ENCODE measurements at regions not wholly inside any gene's neighbourhood (a gene's known extent, or its start where the extent isn't known, plus 50 kb on each side); places are given as distances from the start of the nearest gene placed in this dataset.

DNA sequence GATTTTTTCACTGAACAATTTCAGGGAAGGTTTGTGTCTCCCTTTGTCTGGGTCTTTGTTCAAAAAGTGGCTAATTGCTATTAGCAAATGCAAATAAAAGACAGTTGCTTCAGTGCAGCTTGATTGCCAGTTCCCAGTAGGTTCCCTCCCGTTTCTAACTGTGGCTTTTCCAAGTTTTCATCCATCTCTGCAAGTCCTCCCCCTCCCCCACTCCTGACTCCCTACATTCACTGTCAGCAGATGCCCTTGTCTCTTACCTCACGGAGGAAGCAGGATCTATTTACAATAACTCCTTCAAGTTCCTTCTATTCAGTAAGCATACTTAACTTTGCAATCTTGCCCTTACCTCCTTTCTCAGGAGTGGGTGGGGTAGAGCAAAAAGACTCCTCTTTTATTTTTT, 55.4 kb upstream of the SCEL start:
- intact Hi-C loops (cut with DNase I): no loop called here
- 35% methylated on average over 2 of the region's 2 CpGs for WGBS
- no peak for DNase-seq (ENCODE audit: extremely low spot score)
- Histone ChIP-seq H3K27ac (replicated peaks in 1 of 4) (no peak overlapping the region), H3K4me1 (peaks cover 0 to 14% (median 10%) of the 10 kb centered on the region in 4 donors), H3K36me3 (no peaks in the 10 kb centered on the region), H3K9me3 (no peaks in the 10 kb centered on the region), H3K4me3 (no peak overlapping the region), H3K27me3 (no peaks in the 10 kb centered on the region)
- TF ChIP-seq EP300 (IDR thresholded peaks at IDR 0.05): no peak
- no peak for TF ChIP-seq POLR2AphosphoS5 (IDR thresholded peaks at IDR 0.05)
- TF ChIP-seq, protein P1, sequence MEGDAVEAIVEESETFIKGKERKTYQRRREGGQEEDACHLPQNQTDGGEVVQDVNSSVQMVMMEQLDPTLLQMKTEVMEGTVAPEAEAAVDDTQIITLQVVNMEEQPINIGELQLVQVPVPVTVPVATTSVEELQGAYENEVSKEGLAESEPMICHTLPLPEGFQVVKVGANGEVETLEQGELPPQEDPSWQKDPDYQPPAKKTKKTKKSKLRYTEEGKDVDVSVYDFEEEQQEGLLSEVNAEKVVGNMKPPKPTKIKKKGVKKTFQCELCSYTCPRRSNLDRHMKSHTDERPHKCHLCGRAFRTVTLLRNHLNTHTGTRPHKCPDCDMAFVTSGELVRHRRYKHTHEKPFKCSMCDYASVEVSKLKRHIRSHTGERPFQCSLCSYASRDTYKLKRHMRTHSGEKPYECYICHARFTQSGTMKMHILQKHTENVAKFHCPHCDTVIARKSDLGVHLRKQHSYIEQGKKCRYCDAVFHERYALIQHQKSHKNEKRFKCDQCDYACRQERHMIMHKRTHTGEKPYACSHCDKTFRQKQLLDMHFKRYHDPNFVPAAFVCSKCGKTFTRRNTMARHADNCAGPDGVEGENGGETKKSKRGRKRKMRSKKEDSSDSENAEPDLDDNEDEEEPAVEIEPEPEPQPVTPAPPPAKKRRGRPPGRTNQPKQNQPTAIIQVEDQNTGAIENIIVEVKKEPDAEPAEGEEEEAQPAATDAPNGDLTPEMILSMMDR (IDR thresholded peaks at IDR 0.05): no peak
- TF ChIP-seq POLR2A (IDR thresholded peaks at IDR 0.05; ENCODE audit: low read depth): no peak

DNA sequence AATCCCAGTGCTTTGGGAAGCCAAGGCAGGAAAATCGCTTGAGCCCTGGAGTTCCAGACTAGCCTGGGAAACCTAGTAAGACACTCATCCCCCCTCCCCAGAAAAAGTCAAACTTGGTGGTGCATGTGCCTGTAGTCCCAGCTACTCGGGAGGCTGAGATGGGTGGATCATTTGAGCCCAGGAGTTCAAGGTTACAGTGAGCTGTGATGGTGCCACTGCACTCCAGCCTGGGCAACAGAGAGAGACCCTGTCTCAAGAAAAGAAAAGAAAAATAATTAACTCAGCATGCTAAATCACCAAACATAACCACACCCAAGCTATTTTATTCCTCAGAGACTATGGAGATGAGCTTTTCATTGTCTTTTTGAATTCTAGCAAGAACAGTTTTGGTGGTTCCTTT, 56.2 kb upstream of the SCEL start:
- 76% methylated on average over 2 of the region's 2 CpGs for WGBS
- Histone ChIP-seq H3K4me3 (no peak overlapping the region), H3K4me1 (peaks cover 0 to 14% (median 10%) of the 10 kb centered on the region in 4 donors), H3K27me3 (no peaks in the 10 kb centered on the region), H3K36me3 (no peaks in the 10 kb centered on the region), H3K27ac (replicated peaks in 1 of 4) (no peak overlapping the region), H3K9me3 (no peaks in the 10 kb centered on the region)
- no peak for TF ChIP-seq POLR2A (IDR thresholded peaks at IDR 0.05; ENCODE audit: low read depth)
- TF ChIP-seq POLR2AphosphoS5 (IDR thresholded peaks at IDR 0.05): no peak
- no peak for TF ChIP-seq EP300 (IDR thresholded peaks at IDR 0.05)
- TF ChIP-seq, protein P1 (IDR thresholded peaks at IDR 0.05): no peak
- DNase-seq (ENCODE audit: extremely low spot score): no peak
- intact Hi-C loops (cut with DNase I): loop anchor here (5.0 to 10.0 kb wide), 2 partner anchors 152 to 205 kb away; partner anchors contain the start of gene MYCBP2

DNA sequence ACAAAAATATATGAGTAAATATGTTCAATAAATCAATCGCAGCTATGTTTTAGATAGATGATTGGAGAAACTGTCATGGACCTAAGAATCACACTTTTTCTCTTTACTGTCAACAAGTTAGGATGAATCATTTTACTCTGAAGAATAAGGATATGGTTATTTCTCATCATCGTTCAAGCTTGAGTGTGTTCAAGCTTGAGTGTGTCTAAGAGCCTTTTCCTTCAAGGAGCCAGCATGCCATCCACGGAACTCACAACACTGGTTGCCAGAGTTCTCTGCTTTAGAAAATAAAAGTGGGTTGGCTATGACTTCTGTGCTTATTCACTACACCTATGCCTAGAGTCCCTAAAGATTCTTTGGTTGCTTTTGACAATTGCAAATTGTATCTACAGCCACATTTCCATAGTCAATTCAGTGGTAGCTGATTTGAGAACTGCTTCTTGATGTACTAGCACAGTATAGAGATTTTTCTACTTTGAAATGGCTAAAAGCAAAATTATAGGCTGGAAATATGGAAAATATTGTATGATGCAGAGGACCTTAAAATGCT, 58.1 kb upstream of the SCEL start:
- H3K9me3 ChIP-seq: no peaks in the 10 kb centered on the region
- 83% methylated on average over 3 of the region's 3 CpGs for WGBS
- TF ChIP-seq POLR2A (IDR thresholded peaks at IDR 0.05; ENCODE audit: low read depth) (no peak), POLR2AphosphoS5 (IDR thresholded peaks at IDR 0.05) (no peak), EP300 (IDR thresholded peaks at IDR 0.05) (no peak)
- TF ChIP-seq, protein P1 (IDR thresholded peaks at IDR 0.05): no peak
- no peak for DNase-seq (ENCODE audit: extremely low spot score)
- no peak overlapping the region for H3K4me3 ChIP-seq
- no peaks in the 10 kb centered on the region for H3K27me3 ChIP-seq
- intact Hi-C loops (cut with DNase I): loop anchor here (5.0 to 10.0 kb wide), 2 partner anchors 150 to 203 kb away; partner anchors contain the start of gene MYCBP2
- H3K4me1 ChIP-seq: peaks cover 0 to 14% (median 10%) of the 10 kb centered on the region in 4 donors
- H3K36me3 ChIP-seq: no peaks in the 10 kb centered on the region
- H3K27ac ChIP-seq (replicated peaks in 1 of 4): no peak overlapping the region

DNA sequence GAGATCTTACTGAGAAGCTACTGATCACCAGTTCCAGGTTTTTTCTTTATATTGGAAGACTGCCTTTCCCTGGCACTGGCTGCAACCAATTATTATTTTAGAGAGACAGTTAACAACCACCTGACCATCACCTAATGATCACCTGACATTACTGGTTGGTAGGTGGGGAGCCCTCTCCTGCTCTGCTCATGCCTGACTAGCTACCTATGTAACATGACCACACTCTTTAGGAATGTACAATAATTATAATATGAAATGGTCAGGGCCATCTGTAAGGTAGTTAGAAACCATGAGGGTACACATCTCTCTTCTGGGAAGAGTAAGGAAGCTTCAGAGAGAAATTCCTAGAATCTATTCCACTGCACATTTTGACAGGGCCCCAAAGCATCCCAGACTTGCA, 59.0 kb upstream of the SCEL start:
- no peak for DNase-seq (ENCODE audit: extremely low spot score)
- Histone ChIP-seq H3K36me3 (no peaks in the 10 kb centered on the region), H3K27me3 (no peaks in the 10 kb centered on the region), H3K4me3 (no peak overlapping the region), H3K4me1 (peaks cover 0 to 14% (median 10%) of the 10 kb centered on the region in 4 donors), H3K27ac (replicated peaks in 1 of 4) (no peak overlapping the region), H3K9me3 (no peaks in the 10 kb centered on the region)
- intact Hi-C loops (cut with DNase I): loop anchor here (5.0 to 10.0 kb wide), 2 partner anchors 149 to 202 kb away; partner anchors contain the start of gene MYCBP2
- TF ChIP-seq POLR2A (IDR thresholded peaks at IDR 0.05; ENCODE audit: low read depth): no peak
- TF ChIP-seq, protein P1 (IDR thresholded peaks at IDR 0.05): no peak
- no peak for TF ChIP-seq EP300 (IDR thresholded peaks at IDR 0.05)
- TF ChIP-seq POLR2AphosphoS5 (IDR thresholded peaks at IDR 0.05): no peak

Measured in esophagus muscularis mucosa (tissue), 4 donors.